BE2C (cell line): ENCODE measurements at regions not wholly inside any gene's neighbourhood (a gene's known extent, or its start where the extent isn't known, plus 50 kb on each side); places are given as distances from the start of the nearest gene placed in this dataset.
A peak's percentile ranks its signal among the peaks of the same experiment; 100 is the strongest.

Source experiments
- DNase-seq: peaks from one replicate; pipeline ENCODE4 v3.0.0-alpha.2; 2020
- H3K27me3 ChIP-seq: fragments of 250-450 bp; sonication (Bioruptor Pico); 2 replicates; pipeline ENCODE4 v1.5.1; 2020; ENCODE audit warnings: mild to moderate bottlenecking
- H3K36me3 ChIP-seq: fragments of 250-450 bp; sonication (Bioruptor Pico); 2 replicates; pipeline ENCODE4 v1.5.1; 2020; ENCODE audit warnings: mild to moderate bottlenecking
- H3K4me1 ChIP-seq: fragments of 250-450 bp; sonication (Bioruptor Pico); 2 replicates; pipeline ENCODE4 v1.5.1; 2020
- H3K4me3 ChIP-seq: 2 replicates; pipeline ENCODE4 v1.5.1; 2011; ENCODE audit warnings: low read depth, low read length
- H3K9me3 ChIP-seq: fragments of 250-450 bp; sonication (Bioruptor Pico); 2 replicates; pipeline ENCODE4 v1.5.1; 2020
- TF ChIP-seq, protein P1 (sequence below): IDR thresholded peaks from 2 replicates; pipeline ENCODE4 v1.5.1; 2012; ENCODE audit warnings: mild to moderate bottlenecking, low read depth, low read length

DNA sequence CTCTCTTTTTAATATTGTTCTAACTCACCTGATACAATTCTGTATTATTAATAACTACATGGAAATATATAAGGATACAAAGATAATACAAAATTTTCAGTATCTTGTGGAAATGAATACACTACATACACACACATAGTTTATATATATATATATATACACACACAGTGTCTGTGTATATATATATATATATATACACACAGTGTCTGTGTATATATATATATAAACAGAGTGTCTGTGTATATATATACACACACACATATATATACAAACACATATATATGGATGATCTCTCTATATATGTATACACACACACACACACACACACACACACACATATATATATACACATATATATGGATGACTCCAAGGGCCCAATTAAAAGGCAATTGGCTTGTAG, 749.1 kb downstream of the DACH1 start:
- H3K4me1 ChIP-seq: no peaks in the 10 kb centered on the region
- no peaks in the 10 kb centered on the region for H3K36me3 ChIP-seq
- H3K9me3 ChIP-seq: no peaks in the 10 kb centered on the region
- TF ChIP-seq, protein P1, sequence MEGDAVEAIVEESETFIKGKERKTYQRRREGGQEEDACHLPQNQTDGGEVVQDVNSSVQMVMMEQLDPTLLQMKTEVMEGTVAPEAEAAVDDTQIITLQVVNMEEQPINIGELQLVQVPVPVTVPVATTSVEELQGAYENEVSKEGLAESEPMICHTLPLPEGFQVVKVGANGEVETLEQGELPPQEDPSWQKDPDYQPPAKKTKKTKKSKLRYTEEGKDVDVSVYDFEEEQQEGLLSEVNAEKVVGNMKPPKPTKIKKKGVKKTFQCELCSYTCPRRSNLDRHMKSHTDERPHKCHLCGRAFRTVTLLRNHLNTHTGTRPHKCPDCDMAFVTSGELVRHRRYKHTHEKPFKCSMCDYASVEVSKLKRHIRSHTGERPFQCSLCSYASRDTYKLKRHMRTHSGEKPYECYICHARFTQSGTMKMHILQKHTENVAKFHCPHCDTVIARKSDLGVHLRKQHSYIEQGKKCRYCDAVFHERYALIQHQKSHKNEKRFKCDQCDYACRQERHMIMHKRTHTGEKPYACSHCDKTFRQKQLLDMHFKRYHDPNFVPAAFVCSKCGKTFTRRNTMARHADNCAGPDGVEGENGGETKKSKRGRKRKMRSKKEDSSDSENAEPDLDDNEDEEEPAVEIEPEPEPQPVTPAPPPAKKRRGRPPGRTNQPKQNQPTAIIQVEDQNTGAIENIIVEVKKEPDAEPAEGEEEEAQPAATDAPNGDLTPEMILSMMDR: no peak
- DNase-seq: no peak
- no peaks in the 10 kb centered on the region for H3K27me3 ChIP-seq
- H3K4me3 ChIP-seq: no peak overlapping the region

DNA sequence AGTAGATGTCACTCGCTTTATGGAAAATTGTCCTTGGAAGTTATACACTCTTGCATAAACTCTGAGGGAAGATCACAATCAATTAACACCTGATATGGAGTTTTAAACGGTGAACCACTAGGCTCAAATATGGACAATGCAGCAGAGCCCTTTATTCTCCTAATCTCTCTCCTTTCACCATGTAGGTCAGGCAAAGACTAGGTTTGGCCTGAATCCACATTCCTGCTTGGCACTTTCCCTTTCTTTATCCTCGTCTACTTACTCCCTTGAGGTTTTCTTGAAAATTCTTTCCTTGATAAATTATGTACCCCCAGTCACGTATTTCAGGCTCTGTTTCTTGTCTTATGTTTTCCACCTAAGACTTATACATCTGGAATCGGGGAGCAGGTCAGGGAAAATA, 751.7 kb downstream of the DACH1 start:
- TF ChIP-seq, protein P1: no peak
- no peaks in the 10 kb centered on the region for H3K4me1 ChIP-seq
- no peak for DNase-seq

DNA sequence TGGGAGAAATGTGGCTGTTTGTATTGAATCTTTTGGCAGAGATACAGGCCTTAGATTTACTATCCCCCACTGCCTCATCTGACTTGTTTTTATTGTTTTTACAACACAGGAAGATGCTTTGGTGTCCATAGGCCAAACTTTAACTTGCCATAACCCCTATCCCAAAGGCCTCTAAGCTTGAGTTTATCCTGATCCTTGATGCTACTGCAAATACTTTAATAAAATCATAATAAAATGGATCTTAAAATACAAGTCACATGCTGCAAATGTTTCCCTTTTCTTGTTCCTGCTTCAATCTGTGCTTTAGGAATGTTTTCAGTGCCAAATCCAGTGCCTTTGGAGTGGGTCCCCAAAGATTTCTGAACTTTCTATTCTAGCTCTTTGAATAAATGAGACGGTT, 770.6 kb downstream of the DACH1 start:
- Histone ChIP-seq H3K4me3 (no peak overlapping the region), H3K27me3 (no peaks in the 10 kb centered on the region), H3K9me3 (no peaks in the 10 kb centered on the region), H3K36me3 (no peaks in the 10 kb centered on the region), H3K4me1 (0 out of 2 replicates have a peak, but pooled peaks cover 4% of the 10 kb centered on the region)
- TF ChIP-seq, protein P1: no peak
- DNase-seq: no peak

More for the DNA sequence above, 751.7 kb downstream of the DACH1 start:
- Histone ChIP-seq H3K4me3 (no peak overlapping the region), H3K27me3 (no peaks in the 10 kb centered on the region), H3K9me3 (no peaks in the 10 kb centered on the region), H3K36me3 (no peaks in the 10 kb centered on the region)

DNA sequence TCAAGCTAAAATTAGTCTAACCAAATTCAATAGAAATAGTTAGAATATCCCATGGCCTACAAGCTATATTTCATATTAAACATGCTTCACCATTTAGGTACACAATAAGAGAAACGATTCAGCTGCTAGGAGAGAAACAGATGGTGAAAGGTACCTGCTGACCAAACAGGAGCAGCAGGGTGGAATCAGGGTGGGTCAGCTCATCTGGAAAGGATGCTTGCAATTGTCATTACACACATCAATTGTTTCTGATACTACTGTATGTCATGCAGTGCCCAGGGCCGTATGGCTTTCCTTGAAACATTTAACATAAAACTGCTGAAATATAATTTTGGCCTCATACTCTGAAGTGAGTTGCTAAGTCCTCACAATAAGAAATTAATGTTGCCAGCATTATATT, 776.0 kb downstream of the DACH1 start:
- Histone ChIP-seq H3K27me3 (no peaks in the 10 kb centered on the region), H3K4me1 (peaks cover 12% of the 10 kb centered on the region), H3K4me3 (no peak overlapping the region), H3K9me3 (no peaks in the 10 kb centered on the region), H3K36me3 (no peaks in the 10 kb centered on the region)
- DNase-seq: peak; percentile 15
- TF ChIP-seq, protein P1: no peak

DNA sequence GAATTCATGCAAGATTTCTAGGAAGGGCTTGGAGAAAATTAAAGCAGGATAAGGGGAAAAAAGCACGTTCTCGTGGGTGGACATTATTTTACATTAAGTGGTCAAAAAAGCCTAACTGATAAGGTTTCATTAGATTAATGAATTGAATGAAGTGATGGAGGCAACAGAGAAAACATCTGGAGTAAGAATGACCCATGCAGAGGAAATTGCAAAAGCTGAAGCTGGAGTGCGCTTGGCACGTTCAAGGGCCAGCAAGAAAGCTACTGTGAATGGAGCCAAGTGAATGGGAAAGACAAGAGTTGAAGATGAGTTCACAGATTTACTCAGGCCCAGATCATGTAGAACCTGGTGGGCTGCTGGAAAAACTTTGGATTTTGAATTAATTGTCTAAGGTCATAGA, 777.9 kb downstream of the DACH1 start:
- DNase-seq: peak; percentile 10
- TF ChIP-seq, protein P1: no peak

DNA sequence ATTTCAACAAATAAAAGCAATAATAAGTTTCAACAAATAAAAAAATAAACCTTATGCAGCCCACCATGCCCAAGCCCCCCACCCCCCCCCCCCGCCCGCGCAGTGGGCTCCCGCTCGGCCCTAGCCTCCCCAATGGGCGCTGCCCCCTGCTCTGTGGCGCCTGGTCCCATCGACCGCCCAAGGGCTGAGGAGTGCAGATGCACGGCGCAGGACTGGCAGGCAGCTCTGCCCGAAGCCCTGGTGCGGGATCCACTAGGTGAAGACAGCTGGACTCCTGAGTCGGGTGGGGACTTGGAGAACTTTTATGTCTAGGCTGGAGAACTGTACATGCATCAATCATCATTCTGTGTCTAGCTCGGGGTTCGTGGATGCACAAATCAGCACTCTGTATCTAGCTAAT, 779.6 kb downstream of the DACH1 start:
- Histone ChIP-seq H3K9me3 (no peaks in the 10 kb centered on the region), H3K36me3 (no peaks in the 10 kb centered on the region), H3K4me3 (no peak overlapping the region), H3K4me1 (peaks cover 7% of the 10 kb centered on the region), H3K27me3 (no peaks in the 10 kb centered on the region)
- DNase-seq: peak; percentile 8
- TF ChIP-seq, protein P1: no peak

More for the DNA sequence above, 777.9 kb downstream of the DACH1 start:
- Histone ChIP-seq H3K27me3 (no peaks in the 10 kb centered on the region), H3K9me3 (no peaks in the 10 kb centered on the region), H3K36me3 (no peaks in the 10 kb centered on the region), H3K4me1 (peaks cover 12% of the 10 kb centered on the region), H3K4me3 (no peak overlapping the region)
